Fibroblast of peridontal ligament (primary cell): ENCODE measurements at regions not wholly inside any gene's neighbourhood (a gene's known extent, or its start where the extent isn't known, plus 50 kb on each side); places are given as distances from the start of the nearest gene placed in this dataset.
"Not testable (repeated sequence)": the region's sequence is repeated elsewhere in the genome, so short reads cannot be mapped to it uniquely, and the experiment has no call there.

Experiments
- DNase-seq: peaks from one replicate; pipeline ENCODE4 v3.0.0-alpha.2; 2010; ENCODE audit errors: extremely low read depth

DNA sequence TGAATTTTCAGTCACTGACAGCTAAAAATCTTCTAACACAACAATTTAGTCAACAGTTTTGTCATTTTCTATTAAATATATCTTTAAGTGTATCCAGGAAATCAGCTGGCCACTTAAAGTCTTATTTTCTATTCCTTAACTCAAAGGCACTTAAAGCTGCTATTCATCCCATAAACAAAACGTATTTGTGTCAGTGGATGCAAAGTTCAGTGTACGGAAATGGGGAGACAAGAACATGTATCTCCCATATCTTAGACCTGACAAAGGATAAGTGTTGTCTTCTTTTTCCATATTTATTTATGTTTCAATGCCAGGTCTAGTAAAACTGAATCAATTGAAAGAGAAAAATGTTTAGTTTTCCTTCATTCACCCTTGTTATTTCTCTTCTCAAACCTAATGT lies 409.8 kb upstream of the KLHL1 start:
- DNase-seq = no peak

DNA sequence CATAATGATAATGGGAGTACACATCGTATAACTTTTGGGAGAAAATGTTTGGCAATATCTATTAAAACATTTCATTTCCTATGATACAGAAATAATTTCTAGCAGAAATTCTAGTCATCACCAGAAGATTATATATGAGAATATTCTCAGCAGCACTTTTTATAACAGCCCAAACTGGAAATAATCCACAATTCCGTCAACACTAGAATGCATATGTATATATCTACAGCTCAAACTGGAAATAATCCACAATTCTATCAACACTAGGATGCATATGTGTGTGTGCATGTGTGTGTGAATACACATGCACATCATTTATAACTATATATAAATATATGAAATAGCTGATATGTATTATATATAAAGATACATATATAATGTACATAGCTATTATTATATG lies 408.0 kb upstream of the KLHL1 start:
- no peak for DNase-seq

DNA sequence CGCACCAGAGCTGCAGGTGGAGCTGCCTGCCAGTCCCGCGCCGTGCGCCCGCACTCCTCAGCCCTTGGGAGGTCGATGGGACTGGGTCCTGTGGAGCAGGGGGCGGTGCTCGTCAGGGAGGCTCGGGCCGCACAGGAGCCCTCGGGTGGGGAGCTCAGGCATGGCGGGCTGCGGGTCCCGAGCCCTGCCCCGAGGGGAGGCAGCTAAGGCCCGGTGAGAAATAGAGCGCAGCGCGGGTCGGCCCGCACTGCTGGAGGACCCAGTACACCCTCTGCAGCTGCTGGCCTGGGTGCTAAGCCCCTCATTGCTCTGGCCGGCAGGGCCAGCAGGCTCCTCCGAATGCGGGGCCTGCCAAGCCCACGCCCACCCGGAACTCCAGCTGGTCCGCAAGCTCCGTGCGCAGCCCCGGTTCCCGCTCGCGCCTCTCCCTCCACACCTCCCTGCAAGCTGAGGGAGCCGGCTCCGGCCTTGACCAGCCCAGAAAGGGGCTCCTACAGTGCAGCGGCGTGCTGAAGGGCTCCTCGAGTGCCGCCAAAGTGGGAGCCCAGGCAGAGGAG lies 403.7 kb upstream of the KLHL1 start:
- DNase-seq = not testable (repeated sequence)

DNA sequence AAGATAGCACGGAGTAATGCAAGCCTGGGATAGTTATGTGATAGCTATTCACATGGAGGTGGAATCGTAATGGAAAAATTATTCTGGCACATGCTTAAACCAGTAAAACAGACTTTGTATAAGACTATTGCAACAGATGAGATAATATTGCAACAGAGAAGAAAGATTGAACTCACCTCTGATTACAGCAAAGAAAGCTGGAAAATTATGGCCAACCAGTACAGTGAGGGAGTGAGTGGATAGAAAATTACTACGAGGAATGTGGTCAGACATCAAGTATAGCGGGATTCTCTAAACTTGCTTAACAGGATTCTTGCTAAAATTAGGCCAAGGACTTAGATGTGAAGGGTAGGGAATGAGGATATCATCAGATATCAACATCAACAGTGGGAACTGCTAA lies 397.6 kb upstream of the KLHL1 start:
- no peak for DNase-seq

DNA sequence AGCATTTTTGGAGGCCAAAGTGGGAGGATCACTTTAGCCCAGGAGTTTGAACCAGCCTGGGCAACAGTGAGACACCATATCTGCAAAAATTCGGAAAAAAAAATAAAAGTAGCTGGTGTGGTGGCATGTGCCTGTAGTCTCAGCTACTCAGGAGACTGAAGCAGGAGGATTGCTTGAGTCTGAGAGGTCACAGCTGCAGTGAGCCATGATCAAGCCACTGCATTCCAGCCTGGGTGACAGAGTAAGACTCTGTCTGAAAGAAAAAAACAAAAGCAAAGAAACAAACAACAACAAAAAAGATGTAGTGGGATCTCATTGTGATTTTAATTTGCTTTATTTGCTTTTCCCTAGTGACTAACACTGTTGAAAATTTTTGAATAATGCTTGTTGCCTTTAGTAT lies 394.7 kb upstream of the KLHL1 start:
- DNase-seq = no peak

DNA sequence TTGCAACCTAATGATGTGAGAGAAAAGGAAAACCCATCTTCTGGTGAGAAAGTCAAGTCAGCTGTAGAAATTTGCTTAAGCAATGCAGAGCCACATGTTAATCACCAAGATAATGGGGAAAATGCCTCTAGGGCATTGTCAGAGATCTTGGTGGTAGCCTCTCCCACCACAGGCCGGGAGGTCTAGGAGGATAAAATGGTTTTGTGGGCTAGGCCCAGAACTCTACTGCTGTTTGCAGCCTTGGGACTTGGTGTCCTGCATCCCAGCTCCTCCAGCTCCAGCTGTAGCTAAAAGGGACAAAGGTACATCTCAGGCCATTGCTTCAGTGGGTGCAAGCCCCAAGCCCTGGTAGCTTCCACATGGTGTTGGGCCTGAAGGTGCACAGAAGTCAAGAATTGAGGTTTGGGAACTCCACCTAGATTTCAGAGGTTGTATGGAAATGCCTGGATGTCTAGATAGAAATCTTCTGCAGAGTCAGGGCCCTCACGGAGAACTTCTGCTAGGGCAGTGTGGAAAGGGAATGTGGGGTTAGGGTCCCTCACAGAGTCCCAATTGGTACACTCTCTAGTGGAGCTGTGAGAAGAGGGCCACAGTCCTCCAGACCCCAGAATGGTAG lies 382.2 kb upstream of the KLHL1 start:
- DNase-seq = no peak

DNA sequence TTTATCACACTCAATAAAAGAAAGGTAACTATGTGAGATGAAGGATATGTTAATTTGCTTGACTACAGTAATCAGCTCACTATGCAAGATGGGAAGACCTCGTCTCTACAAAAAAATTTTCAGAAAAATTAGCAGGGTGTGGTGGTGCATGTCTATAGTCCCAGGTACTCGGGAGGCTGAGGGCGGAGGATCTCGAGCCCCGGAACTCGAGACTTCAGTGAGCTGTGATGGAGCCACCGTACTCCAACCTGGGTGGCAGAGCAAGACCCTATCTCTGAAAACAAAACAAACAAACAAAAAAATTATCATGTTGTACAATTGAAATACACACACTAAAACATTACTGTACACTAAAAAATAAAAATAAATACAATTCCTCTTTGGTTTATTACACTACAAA lies 376.7 kb upstream of the KLHL1 start:
- no peak for DNase-seq

DNA sequence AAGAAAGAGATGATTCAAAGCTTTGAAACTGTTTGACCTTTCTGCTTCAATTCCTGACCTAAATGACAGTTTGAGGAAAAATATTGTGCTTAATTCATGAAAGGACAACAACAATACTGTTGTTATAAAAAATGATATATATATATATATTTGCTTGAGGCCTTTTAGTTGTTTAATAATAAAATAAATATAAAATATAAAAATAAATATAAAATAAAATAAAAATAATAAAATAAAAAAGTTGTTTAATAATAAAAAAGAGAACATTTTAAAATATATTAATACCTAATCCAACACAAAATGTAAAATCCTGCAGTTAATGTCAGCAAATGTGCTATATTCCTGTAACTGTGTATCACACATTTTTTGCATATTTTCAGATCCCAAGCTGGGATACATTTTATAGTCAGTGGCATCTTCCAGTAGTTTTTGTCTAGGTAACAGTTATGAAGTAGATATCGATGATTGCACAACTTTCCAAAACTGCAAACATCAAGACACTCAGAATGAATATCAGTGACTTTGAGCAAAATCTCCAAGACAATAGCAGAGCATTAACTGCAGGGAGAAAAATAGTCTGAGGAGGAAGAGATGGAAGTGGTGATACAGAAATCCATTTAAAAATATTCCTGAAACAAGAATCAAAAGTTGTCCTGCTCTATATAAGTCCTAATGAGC lies 375.5 kb upstream of the KLHL1 start:
- DNase-seq = no peak

DNA sequence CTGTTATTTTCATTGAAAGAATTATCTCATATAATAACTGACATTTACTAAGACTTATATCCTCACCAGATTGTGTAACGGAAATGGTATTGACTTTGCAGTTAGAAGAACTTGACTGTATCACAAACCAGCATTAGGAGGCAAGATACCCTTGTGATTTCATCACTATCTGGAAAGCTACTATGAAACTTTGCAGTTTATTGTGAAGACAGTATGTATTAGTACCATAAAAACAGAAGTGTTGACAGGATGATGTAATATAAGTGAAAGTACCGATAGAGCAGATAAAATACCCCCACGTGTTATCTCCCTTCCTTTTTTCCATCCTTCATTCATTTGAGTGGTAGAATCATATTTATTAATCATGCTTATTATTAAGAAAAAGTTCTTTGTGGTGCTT lies 365.7 kb upstream of the KLHL1 start:
- no peak for DNase-seq

DNA sequence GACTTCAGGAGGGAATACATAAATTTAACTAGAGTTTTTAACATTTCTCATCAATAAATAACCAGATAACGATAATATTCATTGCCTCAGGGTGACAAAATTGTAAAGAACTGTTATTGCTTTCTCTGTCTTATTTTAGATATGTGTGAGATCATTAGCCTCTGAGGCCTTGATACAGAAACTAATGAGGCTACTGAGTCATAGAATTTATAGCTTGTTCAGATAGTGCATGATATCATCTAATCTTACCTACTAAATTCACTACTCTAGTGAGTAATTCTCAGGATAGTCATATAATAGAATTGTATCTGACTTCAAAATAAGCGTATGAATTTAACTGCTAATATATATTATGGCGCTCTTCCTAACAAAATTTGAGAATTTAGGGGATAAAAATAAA lies 360.8 kb upstream of the KLHL1 start:
- DNase-seq = no peak

DNA sequence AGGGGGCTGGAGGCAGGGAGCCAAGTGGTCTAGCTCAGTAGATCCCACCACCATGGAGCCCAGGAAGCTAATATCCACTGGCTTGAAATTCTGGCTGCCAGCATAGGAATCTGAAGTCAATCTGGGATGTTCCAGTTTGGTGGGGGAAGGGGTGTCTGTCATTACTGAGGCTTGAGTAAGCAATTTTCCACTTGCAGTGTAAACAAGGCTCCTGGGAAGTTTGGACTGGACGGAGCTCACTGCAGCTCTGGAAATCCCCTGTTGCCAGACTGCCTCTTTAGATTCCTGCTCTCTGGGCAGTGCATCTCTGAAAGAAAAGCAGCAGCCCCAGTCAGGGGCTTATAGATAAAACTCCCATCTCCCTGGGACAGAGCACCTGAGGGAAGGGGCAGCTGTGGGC lies 349.2 kb upstream of the KLHL1 start:
- DNase-seq = no peak

DNA sequence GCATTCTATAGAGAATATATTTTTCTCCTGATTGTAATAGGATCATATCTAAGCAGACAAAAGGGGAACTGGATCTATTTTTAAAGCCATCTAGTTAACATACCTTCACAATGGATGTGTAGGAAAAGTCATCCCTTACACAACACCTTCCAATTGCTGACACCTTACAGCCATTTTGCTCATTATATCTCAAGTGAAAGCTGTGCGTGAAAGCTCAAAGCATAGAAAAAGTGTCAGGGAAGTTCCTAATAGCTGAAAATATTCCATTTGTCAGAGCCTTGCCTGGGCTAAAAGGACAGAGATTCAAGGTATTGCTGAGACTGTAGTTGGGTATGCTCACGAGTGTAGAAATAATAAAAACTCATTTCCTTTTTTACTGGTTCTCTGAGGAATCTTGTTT lies 340.6 kb upstream of the KLHL1 start:
- DNase-seq = no peak

DNA sequence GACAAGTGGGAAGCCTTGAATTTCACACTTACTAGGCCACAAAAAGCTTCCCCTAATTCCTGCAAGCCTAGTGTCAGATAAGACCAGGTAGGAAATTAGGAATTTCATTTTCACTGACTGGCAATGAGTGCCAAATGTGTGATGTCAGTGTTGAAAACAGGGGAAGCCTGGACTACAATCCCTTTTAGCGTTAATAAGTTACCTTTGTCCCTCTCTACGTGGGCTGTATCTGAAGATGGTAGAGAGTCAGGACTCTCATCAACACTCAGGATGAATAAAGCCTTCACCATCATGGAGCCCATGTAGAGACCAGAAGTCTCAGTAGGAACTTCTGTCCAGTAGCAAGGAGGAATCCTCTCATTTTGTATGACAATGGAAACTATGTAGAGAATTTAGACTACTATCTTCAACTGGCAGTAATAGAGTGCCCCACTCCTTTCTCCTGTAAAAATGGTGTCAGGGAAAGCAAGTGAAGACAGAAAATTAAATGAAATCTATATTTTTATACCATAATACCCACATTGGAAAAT lies 324.1 kb upstream of the KLHL1 start:
- DNase-seq = no peak

DNA sequence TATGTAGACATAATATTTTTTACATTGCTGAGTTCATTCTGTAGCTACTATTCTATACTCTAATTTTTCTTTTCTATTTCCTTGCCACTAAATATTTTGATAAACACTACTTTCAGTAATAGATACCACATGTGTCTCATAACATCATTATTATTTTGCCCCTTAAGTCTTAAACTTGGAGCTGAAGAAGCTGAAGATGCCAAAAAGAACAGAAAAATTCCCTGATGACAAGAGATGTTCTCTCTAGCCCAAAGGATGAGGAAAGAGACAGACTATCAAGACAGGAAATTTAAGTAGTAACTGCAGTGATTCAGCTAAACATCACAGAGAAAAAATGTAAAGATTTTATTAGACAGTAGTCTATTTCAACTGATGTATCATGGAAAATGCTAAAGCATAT lies 322.0 kb upstream of the KLHL1 start:
- no peak for DNase-seq

DNA sequence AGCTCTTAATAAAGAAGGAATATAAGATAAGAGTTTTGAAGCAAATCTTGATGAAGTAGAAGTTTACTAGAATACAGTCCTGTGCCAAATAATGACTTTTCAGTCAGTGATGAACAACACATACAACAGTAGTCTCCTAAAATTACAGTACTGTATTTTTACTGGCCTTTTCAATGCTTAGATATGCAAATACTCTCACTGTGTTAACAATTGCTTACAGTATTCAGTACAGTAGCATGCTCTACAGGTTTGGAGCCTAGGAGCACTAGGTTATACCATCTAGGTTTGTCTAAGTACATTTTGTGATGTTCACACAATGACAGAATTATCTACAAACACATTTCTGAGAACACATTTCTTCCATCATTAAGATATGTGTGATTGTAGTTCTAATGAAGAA lies 316.7 kb upstream of the KLHL1 start:
- DNase-seq = no peak

DNA sequence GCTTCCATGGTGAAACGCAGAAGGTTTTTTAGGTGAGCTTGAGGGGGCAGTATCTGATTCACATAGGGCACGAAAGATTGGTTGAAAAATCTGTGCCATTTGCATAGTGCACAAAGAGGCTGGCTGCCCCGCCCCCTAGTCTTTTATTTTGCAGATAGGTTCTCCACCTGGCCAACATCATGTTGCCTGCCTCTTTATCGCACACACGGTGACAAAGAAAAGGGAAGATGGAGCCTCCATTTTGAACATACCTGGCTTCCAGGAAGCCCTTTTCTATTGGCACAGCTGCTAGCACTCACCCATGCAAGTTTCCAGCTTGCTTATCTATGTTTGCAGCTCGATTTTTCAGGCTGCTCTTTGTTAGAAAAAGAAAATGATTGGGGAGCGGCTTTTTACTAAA lies 316.2 kb upstream of the KLHL1 start:
- DNase-seq = no peak

DNA sequence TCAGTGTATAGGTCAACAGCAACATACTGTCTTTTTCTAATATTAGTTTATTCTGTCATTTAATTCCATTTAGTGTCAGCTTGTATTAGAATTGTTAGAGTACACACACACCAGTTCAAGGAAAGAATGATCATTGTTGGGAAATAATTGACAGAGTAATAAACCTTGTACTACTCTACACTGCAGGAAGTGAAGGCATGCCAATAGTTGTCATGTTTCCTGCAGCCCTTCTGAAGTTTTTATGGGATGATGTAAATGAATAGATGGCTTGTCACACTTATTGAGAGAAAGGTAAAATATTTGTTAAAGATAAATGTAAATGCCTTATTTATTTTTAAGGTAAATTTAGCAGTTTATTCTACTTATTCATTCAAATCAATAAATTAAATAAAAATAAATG lies 306.9 kb upstream of the KLHL1 start:
- no peak for DNase-seq

DNA sequence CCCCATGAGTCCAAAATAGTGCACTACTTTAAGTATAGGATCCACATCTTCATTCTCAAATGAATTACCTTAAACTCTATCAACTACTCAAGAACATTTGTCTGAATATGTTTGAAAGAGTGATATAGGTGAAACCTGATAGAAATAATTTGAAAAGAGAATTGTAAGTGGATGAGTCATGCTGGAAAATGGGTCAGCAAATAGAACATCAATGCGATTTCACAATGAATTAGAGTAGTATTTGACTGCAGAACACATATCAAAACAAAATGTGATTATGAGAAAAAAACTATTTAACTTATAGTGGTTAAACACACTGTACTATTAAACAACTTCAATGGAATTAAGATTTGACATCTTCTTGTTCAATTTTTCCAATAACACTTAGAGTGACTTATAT lies 300.6 kb upstream of the KLHL1 start:
- DNase-seq = no peak

DNA sequence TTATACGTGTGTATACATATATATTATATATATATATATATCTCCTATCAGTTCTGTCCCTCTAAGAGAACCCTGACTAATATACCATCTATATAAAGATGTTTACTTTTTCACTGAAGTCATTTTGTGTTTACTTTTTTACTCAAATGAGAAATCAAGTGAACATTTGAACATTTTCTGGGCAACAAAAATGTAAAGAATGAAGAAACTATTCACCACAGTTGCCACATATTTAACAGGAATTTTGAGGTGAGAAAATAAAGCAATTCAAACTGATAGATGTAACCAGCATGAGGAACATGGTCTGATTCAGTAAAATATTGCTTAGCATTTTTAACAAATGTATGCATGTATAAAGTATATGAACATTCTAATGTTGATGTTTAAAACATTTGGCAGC lies 299.2 kb upstream of the KLHL1 start:
- DNase-seq = no peak

DNA sequence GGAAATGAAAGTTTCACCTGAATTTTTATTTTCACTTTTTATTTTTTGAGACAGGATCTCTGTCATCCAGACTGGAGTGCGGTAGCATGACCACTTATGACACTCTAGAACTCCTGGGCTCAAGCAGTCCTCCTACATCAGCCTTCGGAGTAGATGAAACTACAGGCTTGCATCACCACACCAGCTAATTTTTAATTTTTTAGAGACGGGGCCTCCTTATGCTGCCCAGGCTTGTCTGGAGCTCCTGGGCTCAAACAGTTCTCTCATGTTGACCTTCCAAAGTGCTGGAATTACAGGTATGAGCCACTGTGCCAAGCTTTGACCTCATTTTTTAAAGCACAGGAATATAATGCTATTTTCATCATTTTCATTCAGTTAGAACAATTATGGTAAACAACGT lies 297.0 kb upstream of the KLHL1 start:
- DNase-seq = no peak

DNA sequence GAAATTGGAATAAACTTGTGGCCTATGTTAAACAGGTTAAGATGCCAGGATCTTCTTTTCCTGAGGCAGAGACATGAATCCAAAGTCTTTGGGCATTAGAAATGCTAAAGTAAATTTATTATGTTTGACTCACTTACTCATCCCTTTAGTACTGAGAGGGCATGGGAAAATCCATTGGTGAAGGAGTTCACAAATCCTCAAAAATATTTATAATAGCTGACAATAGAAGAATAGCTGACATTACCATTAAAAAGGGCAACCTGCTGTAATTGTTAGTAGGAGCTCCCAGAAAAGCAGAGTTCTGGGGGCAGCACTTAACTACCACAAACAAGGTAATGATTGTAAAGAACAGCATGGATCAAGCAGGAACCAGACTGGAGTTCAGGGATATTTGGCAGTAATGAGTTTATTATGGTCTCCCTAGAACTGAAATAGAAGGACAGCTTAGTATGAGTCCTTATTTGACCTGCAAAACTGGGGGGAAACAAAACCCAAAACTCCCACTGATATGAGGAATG lies 285.8 kb upstream of the KLHL1 start:
- no peak for DNase-seq

DNA sequence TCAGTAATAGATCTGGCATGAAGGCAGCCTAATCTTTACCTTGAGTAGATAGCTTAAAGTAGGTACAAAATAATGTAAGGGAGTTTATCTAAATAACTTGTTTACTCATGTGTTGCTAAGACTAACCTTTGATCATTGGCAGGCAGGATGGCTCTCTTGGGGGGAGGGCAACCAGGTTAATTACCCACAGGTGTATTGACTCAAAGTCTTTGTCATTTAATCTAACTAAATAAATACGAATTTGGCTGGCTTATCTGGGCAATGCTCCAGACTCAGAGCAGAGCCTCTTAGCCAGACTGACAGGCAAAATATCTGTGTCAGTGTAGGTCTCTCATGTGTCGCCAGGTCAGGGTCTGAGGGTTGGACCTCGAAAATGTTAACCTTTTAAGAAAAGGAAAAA lies 283.4 kb upstream of the KLHL1 start:
- DNase-seq = no peak

DNA sequence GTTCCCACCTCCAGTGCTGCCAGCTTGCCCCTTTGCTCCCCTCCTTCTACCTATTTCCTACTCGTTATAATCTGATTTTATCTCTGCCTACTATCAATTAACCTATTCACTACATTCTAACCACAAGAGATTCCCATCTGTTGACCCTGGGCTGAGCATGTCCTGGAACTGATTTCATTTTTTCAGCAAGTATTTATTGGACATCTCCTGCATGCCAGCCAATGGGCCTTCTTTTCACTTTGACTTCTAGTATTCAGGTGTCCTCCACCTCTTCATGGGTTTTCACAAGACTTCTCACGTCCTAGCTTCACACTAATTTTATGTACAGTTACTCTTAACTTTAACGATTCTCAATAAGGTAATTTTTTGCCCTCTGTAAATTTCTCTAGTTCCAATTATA lies 282.7 kb upstream of the KLHL1 start:
- no peak for DNase-seq
